ENCODE measurements at regions not wholly inside any gene's neighbourhood (a gene's known extent, or its start where the extent isn't known, plus 50 kb on each side); places are given as distances from the start of the nearest gene placed in this dataset.

- no peaks in the 10 kb centered on the region for H3K9me3 ChIP-seq (ENCODE audit: insufficient read depth, low read depth, low read length)
- no peaks in the 10 kb centered on the region for H3F3A ChIP-seq (ENCODE audit: low read depth)
- H3K4me3 ChIP-seq (ENCODE audit: low read length, poor library complexity, severe bottlenecking) = no peak overlapping the region
- H3K36me3 ChIP-seq (ENCODE audit: insufficient read depth, low read length) = no peaks in the 10 kb centered on the region
- no peaks in the 10 kb centered on the region for H3K27me3 ChIP-seq (ENCODE audit: insufficient read depth, low read length, poor library complexity, severe bottlenecking)
- H3K79me2 ChIP-seq (ENCODE audit: insufficient read depth, low read length) = no peaks in the 10 kb centered on the region
- no peak overlapping the region for H2AFZ ChIP-seq (ENCODE audit: low read length)
- H3K9ac ChIP-seq (ENCODE audit: low read depth, low read length, poor library complexity, severe bottlenecking) = no peak overlapping the region
- no peaks in the 10 kb centered on the region for H3K4me1 ChIP-seq (ENCODE audit: insufficient read depth, low read length, poor library complexity, severe bottlenecking)
- no peak overlapping the region for H3K4me2 ChIP-seq (ENCODE audit: low read depth, low read length, poor library complexity, severe bottlenecking)
- TF ChIP-seq EZH2phosphoT487 (IDR thresholded peaks at IDR 0.05; ENCODE audit: borderline replicate concordance) (no peak), CTCF (conservative IDR thresholded peaks at IDR 0.05; ENCODE audit: low read length) (no peak)
- no peaks in the 10 kb centered on the region for H3K9me2 ChIP-seq (replicated peaks; ENCODE audit: low read depth, low read length)
- H4K20me1 ChIP-seq (ENCODE audit: insufficient read depth, low read length, poor library complexity, severe bottlenecking) = no peaks in the 10 kb centered on the region
These were observed 986.4 kb downstream of the NLGN4X start for GRCh38 chrX:5242091-5242790.

- Histone ChIP-seq H3K9me3 (ENCODE audit: insufficient read depth, low read depth, low read length) (no peaks in the 10 kb centered on the region), H3K27me3 (ENCODE audit: insufficient read depth, low read length, poor library complexity, severe bottlenecking) (no peaks in the 10 kb centered on the region), H3K79me2 (ENCODE audit: insufficient read depth, low read length) (no peaks in the 10 kb centered on the region), H3K36me3 (ENCODE audit: insufficient read depth, low read length) (no peaks in the 10 kb centered on the region), H3K9me2 (replicated peaks; ENCODE audit: low read depth, low read length) (no peaks in the 10 kb centered on the region), H3K4me3 (ENCODE audit: low read length, poor library complexity, severe bottlenecking) (no peak overlapping the region), H3K9ac (ENCODE audit: low read depth, low read length, poor library complexity, severe bottlenecking) (no peak overlapping the region), H4K20me1 (ENCODE audit: insufficient read depth, low read length, poor library complexity, severe bottlenecking) (no peaks in the 10 kb centered on the region), H3K4me1 (ENCODE audit: insufficient read depth, low read length, poor library complexity, severe bottlenecking) (no peaks in the 10 kb centered on the region), H3K4me2 (ENCODE audit: low read depth, low read length, poor library complexity, severe bottlenecking) (no peak overlapping the region), H3F3A (ENCODE audit: low read depth) (no peaks in the 10 kb centered on the region), H2AFZ (ENCODE audit: low read length) (no peak overlapping the region)
- TF ChIP-seq EZH2phosphoT487 (IDR thresholded peaks at IDR 0.05; ENCODE audit: borderline replicate concordance) = no peak
- TF ChIP-seq CTCF (conservative IDR thresholded peaks at IDR 0.05; ENCODE audit: low read length) = no peak
These were observed 991.9 kb downstream of the NLGN4X start for GRCh38 chrX:5236749-5237148.

DNA sequence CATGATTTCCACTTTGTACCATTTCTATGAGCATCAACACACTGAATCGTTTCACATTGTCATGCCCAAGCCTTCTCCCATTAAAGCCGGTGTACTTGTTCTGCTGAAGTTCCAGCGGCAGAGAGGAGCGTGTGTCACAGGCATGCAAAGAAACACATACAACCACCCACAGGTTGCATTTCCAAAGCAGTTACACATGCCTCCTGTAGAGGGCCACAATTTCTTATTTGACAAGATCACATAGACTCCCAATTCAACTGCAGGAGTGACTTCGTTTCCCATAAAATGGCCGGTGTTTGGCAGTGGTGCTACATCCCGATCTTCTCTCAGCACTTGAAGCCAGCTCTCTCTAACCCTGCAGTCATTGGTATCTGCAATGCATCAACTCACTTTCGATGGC is 992.6 kb downstream of the NLGN4X start:
- Histone ChIP-seq H3K4me1 (ENCODE audit: insufficient read depth, low read length, poor library complexity, severe bottlenecking) (no peaks in the 10 kb centered on the region), H3F3A (ENCODE audit: low read depth) (no peaks in the 10 kb centered on the region), H3K79me2 (ENCODE audit: insufficient read depth, low read length) (no peaks in the 10 kb centered on the region), H3K4me2 (ENCODE audit: low read depth, low read length, poor library complexity, severe bottlenecking) (no peak overlapping the region), H3K36me3 (ENCODE audit: insufficient read depth, low read length) (no peaks in the 10 kb centered on the region), H2AFZ (ENCODE audit: low read length) (no peak overlapping the region), H3K9me3 (ENCODE audit: insufficient read depth, low read depth, low read length) (no peaks in the 10 kb centered on the region), H4K20me1 (ENCODE audit: insufficient read depth, low read length, poor library complexity, severe bottlenecking) (no peaks in the 10 kb centered on the region), H3K9me2 (replicated peaks; ENCODE audit: low read depth, low read length) (no peaks in the 10 kb centered on the region), H3K27me3 (ENCODE audit: insufficient read depth, low read length, poor library complexity, severe bottlenecking) (no peaks in the 10 kb centered on the region), H3K4me3 (ENCODE audit: low read length, poor library complexity, severe bottlenecking) (no peak overlapping the region), H3K9ac (ENCODE audit: low read depth, low read length, poor library complexity, severe bottlenecking) (no peak overlapping the region)
- no peak for TF ChIP-seq EZH2phosphoT487 (IDR thresholded peaks at IDR 0.05; ENCODE audit: borderline replicate concordance)
- no peak for TF ChIP-seq CTCF (conservative IDR thresholded peaks at IDR 0.05; ENCODE audit: low read length)

Measured in Loucy (cell line).